ENCODE measurements at regions not wholly inside any gene's neighbourhood (a gene's known extent, or its start where the extent isn't known, plus 50 kb on each side); places are given as distances from the start of the nearest gene placed in this dataset.

GRCh38 chr11:45075519-45075918, 70.9 kb upstream of the PRDM11 start:
- Histone ChIP-seq H3K27me3 (ENCODE audit: control insufficient read depth in 2 of 2, insufficient read depth in 2 of 2, low read length in 2 of 2) (peaks cover 2% of the 10 kb centered on the region in 2 experiments), H3K4me1 (ENCODE audit: control insufficient read depth, extremely low read depth, insufficient read depth, low read length) (no peaks in the 10 kb centered on the region), H3K9me1 (replicated peaks; ENCODE audit: control insufficient read depth, extremely low read depth, insufficient read depth, low read length) (no peaks in the 10 kb centered on the region), H3K4me3 (replicated peaks in 1 of 3; ENCODE audit: insufficient read depth in 1 of 3, low read depth in 1 of 3, low read length in 3 of 3) (no peak overlapping the region), H3K9ac (replicated peaks; ENCODE audit: extremely low read depth, insufficient read depth, low read length) (no peak overlapping the region), H3K4me2 (ENCODE audit: insufficient read depth, low read length) (no peak overlapping the region), H3K9me3 (replicated peaks; ENCODE audit: control insufficient read depth, insufficient read depth, low read length) (no peaks in the 10 kb centered on the region), H2AFZ (ENCODE audit: low read depth, low read length) (no peak overlapping the region), H3K27ac (ENCODE audit: insufficient read depth, low read depth, low read length) (no peak overlapping the region), H4K20me1 (replicated peaks; ENCODE audit: control insufficient read depth, extremely low read depth, insufficient read depth, low read length) (no peaks in the 10 kb centered on the region), H3K36me3 (ENCODE audit: control insufficient read depth in 2 of 2, extremely low read depth in 1 of 2, insufficient read depth in 2 of 2, low read length in 2 of 2) (no peaks in the 10 kb centered on the region), H3K79me2 (ENCODE audit: control insufficient read depth, insufficient read depth, low read length) (no peaks in the 10 kb centered on the region)
- dilution Hi-C loops (cut with MboI; ENCODE audit: extremely low pct_ligation_motif_present, low sequenced_read_pairs) (no loop called here), intact Hi-C loops (cut with micrococcal nuclease) (no loop called here)
- TF ChIP-seq MYC (IDR thresholded peaks at IDR 0.05; ENCODE audit: low read depth, low read length) (no peak), POLR2A (IDR thresholded peaks at IDR 0.05; ENCODE audit: low read depth, low read length) (no peak), MAX (IDR thresholded peaks at IDR 0.05; ENCODE audit: insufficient read depth, insufficient read length) (no peak), EZH2 (IDR thresholded peaks at IDR 0.05; ENCODE audit: borderline replicate concordance, low read depth, low read length, severe bottlenecking) (no peak)
- DNase-seq (ENCODE audit: low read depth, low spot score): no peak
- no TSS peak for BruUV-seq (replicated peaks)
- POLR2A ChIA-PET: no interaction called here
- FAIRE-seq: no peak
- CTCF ChIA-PET: interaction anchor here (0.6 kb wide), 1 partner anchor 139 kb away, joined by 5 read pairs; no protein-coding TSS in a partner anchor

- Histone ChIP-seq H3K36me3 (ENCODE audit: control insufficient read depth in 2 of 2, extremely low read depth in 1 of 2, insufficient read depth in 2 of 2, low read length in 2 of 2) (no peaks in the 10 kb centered on the region), H3K27ac (ENCODE audit: insufficient read depth, low read depth, low read length) (no peak overlapping the region), H3K4me3 (replicated peaks in 1 of 3; ENCODE audit: insufficient read depth in 1 of 3, low read depth in 1 of 3, low read length in 3 of 3) (no peak overlapping the region), H4K20me1 (replicated peaks; ENCODE audit: control insufficient read depth, extremely low read depth, insufficient read depth, low read length) (no peaks in the 10 kb centered on the region), H3K9me1 (replicated peaks; ENCODE audit: control insufficient read depth, extremely low read depth, insufficient read depth, low read length) (no peaks in the 10 kb centered on the region), H3K4me2 (ENCODE audit: insufficient read depth, low read length) (no peak overlapping the region), H3K4me1 (ENCODE audit: control insufficient read depth, extremely low read depth, insufficient read depth, low read length) (no peaks in the 10 kb centered on the region), H3K27me3 (ENCODE audit: control insufficient read depth in 2 of 2, insufficient read depth in 2 of 2, low read length in 2 of 2) (peaks cover 2% of the 10 kb centered on the region in 2 experiments), H3K79me2 (ENCODE audit: control insufficient read depth, insufficient read depth, low read length) (no peaks in the 10 kb centered on the region), H3K9me3 (replicated peaks; ENCODE audit: control insufficient read depth, insufficient read depth, low read length) (no peaks in the 10 kb centered on the region), H2AFZ (ENCODE audit: low read depth, low read length) (no peak overlapping the region), H3K9ac (replicated peaks; ENCODE audit: extremely low read depth, insufficient read depth, low read length) (no peak overlapping the region)
- no TSS peak for BruUV-seq (replicated peaks)
- dilution Hi-C loops (cut with MboI; ENCODE audit: extremely low pct_ligation_motif_present, low sequenced_read_pairs): no loop called here
- intact Hi-C loops (cut with micrococcal nuclease): no loop called here
- FAIRE-seq: no peak
- ChIA-PET CTCF (interaction anchor here (0.6 kb wide), 1 partner anchor 140 kb away, joined by 5 read pairs; no protein-coding TSS in a partner anchor), POLR2A (no interaction called here)
- no peak for DNase-seq (ENCODE audit: low read depth, low spot score)
- no peak for TF ChIP-seq FOS (IDR thresholded peaks at IDR 0.05; ENCODE audit: borderline replicate concordance, insufficient read depth, low read length)
- no peak for TF ChIP-seq MYC (IDR thresholded peaks at IDR 0.05; ENCODE audit: low read depth, low read length)
- no peak for TF ChIP-seq EZH2 (IDR thresholded peaks at IDR 0.05; ENCODE audit: borderline replicate concordance, low read depth, low read length, severe bottlenecking)
- no peak for TF ChIP-seq MAX (IDR thresholded peaks at IDR 0.05; ENCODE audit: insufficient read depth, insufficient read length)
- TF ChIP-seq GATA2 (IDR thresholded peaks at IDR 0.05; ENCODE audit: insufficient read depth, insufficient read length, low read depth, low read length): no peak
- TF ChIP-seq POLR2A (IDR thresholded peaks at IDR 0.05; ENCODE audit: low read depth, low read length): no peak
- no peak for TF ChIP-seq JUN (IDR thresholded peaks at IDR 0.05; ENCODE audit: borderline replicate concordance, insufficient read depth, insufficient read length, low read depth)
- no peak for TF ChIP-seq POLR2AphosphoS5 (IDR thresholded peaks at IDR 0.05; ENCODE audit: insufficient read depth, low read depth, low read length)
- TF ChIP-seq CTCF (IDR thresholded peaks at IDR 0.05; ENCODE audit: extremely low read depth in 1 of 2, insufficient read depth in 1 of 2, low read depth in 1 of 2, low read length in 2 of 2): no peak
Measured at GRCh38 chr11:45075952-45076351, 70.5 kb upstream of the PRDM11 start.
